ENCODE measurements at regions not wholly inside any gene's neighbourhood (a gene's known extent, or its start where the extent isn't known, plus 50 kb on each side); places are given as distances from the start of the nearest gene placed in this dataset.

GRCh38 chr13:107812014-107812412 is 403.3 kb downstream of the LIG4 start:
- Histone ChIP-seq H3K27ac (ENCODE audit: low read depth, low read length) (no peak overlapping the region), H3K4me3 (ENCODE audit: insufficient read depth, low read depth, low read length) (no peak overlapping the region), H3K9me3 (ENCODE audit: insufficient read depth, low read depth, low read length) (no peaks in the 10 kb centered on the region), H3K36me3 (ENCODE audit: insufficient read depth, low read length) (no peaks in the 10 kb centered on the region), H3K4me2 (ENCODE audit: low read length) (no peak overlapping the region), H3K9ac (ENCODE audit: low read length) (no peak overlapping the region), H4K20me1 (ENCODE audit: insufficient read depth, low read length) (no peaks in the 10 kb centered on the region), H2AFZ (ENCODE audit: low read depth, low read length) (no peak overlapping the region), H3K27me3 (ENCODE audit: insufficient read depth, low read length) (no peaks in the 10 kb centered on the region), H3K79me2 (ENCODE audit: insufficient read depth, low read length) (no peaks in the 10 kb centered on the region), H3K4me1 (ENCODE audit: insufficient read depth, low read length) (no peaks in the 10 kb centered on the region)
- Mint-ChIP-seq H3K27ac (ENCODE audit: unreplicated experiment) (no peak overlapping the region), H3K9me3 (ENCODE audit: unreplicated experiment) (no peaks in the 10 kb centered on the region), H3K4me1 (ENCODE audit: low read depth, unreplicated experiment) (no peaks in the 10 kb centered on the region), H3K4me3 (ENCODE audit: unreplicated experiment) (no peak overlapping the region), H3K27me3 (ENCODE audit: low read depth, unreplicated experiment) (no peaks in the 10 kb centered on the region), H3K36me3 (ENCODE audit: low read depth, unreplicated experiment) (no peaks in the 10 kb centered on the region)
- DNase-seq (ENCODE audit: low read depth) (no peak), FAIRE-seq (no peak)
- no peak for TF ChIP-seq EZH2 (IDR thresholded peaks at IDR 0.05; ENCODE audit: insufficient read depth, low read length)
- TF ChIP-seq CTCF (IDR thresholded peaks at IDR 0.05; ENCODE audit: insufficient read depth, low read depth, low read length), result no peak

GRCh38 chr13:107811233-107812013 is 403.9 kb downstream of the LIG4 start:
- H4K20me1 ChIP-seq (ENCODE audit: insufficient read depth, low read length), result no peaks in the 10 kb centered on the region
- Mint-ChIP-seq H3K4me3 (ENCODE audit: unreplicated experiment) (no peak overlapping the region), H3K9me3 (ENCODE audit: unreplicated experiment) (no peaks in the 10 kb centered on the region), H3K27me3 (ENCODE audit: low read depth, unreplicated experiment) (no peaks in the 10 kb centered on the region), H3K4me1 (ENCODE audit: low read depth, unreplicated experiment) (no peaks in the 10 kb centered on the region), H3K27ac (ENCODE audit: unreplicated experiment) (no peak overlapping the region), H3K36me3 (ENCODE audit: low read depth, unreplicated experiment) (no peaks in the 10 kb centered on the region)
- H3K27ac ChIP-seq (ENCODE audit: low read depth, low read length), result no peak overlapping the region
- H2AFZ ChIP-seq (ENCODE audit: low read depth, low read length), result no peak overlapping the region
- no peak for DNase-seq (ENCODE audit: low read depth)
- no peak overlapping the region for H3K4me2 ChIP-seq (ENCODE audit: low read length)
- H3K79me2 ChIP-seq (ENCODE audit: insufficient read depth, low read length), result no peaks in the 10 kb centered on the region
- no peaks in the 10 kb centered on the region for H3K36me3 ChIP-seq (ENCODE audit: insufficient read depth, low read length)
- no peak overlapping the region for H3K9ac ChIP-seq (ENCODE audit: low read length)
- H3K4me3 ChIP-seq (ENCODE audit: insufficient read depth, low read depth, low read length), result no peak overlapping the region
- no peaks in the 10 kb centered on the region for H3K9me3 ChIP-seq (ENCODE audit: insufficient read depth, low read depth, low read length)
- no peak for FAIRE-seq
- no peaks in the 10 kb centered on the region for H3K27me3 ChIP-seq (ENCODE audit: insufficient read depth, low read length)
- no peak for TF ChIP-seq CTCF (IDR thresholded peaks at IDR 0.05; ENCODE audit: insufficient read depth, low read depth, low read length)
- TF ChIP-seq EZH2 (IDR thresholded peaks at IDR 0.05; ENCODE audit: insufficient read depth, low read length), result no peak
- H3K4me1 ChIP-seq (ENCODE audit: insufficient read depth, low read length), result no peaks in the 10 kb centered on the region

GRCh38 chr13:107809125-107809524 is 406.2 kb downstream of the LIG4 start:
- Histone ChIP-seq H3K36me3 (ENCODE audit: insufficient read depth, low read length) (no peaks in the 10 kb centered on the region), H3K4me2 (ENCODE audit: low read length) (no peak overlapping the region), H3K9me3 (ENCODE audit: insufficient read depth, low read depth, low read length) (no peaks in the 10 kb centered on the region), H3K4me1 (ENCODE audit: insufficient read depth, low read length) (no peaks in the 10 kb centered on the region), H3K4me3 (ENCODE audit: insufficient read depth, low read depth, low read length) (no peak overlapping the region), H3K27ac (ENCODE audit: low read depth, low read length) (no peak overlapping the region), H4K20me1 (ENCODE audit: insufficient read depth, low read length) (no peaks in the 10 kb centered on the region), H2AFZ (ENCODE audit: low read depth, low read length) (no peak overlapping the region), H3K79me2 (ENCODE audit: insufficient read depth, low read length) (no peaks in the 10 kb centered on the region), H3K27me3 (ENCODE audit: insufficient read depth, low read length) (no peaks in the 10 kb centered on the region), H3K9ac (ENCODE audit: low read length) (no peak overlapping the region)
- no peaks in the 10 kb centered on the region for H3K9me3 Mint-ChIP-seq (ENCODE audit: unreplicated experiment)
- H3K27me3 Mint-ChIP-seq (ENCODE audit: low read depth, unreplicated experiment), result no peaks in the 10 kb centered on the region
- TF ChIP-seq CTCF (IDR thresholded peaks at IDR 0.05; ENCODE audit: insufficient read depth, low read depth, low read length) (no peak), EZH2 (IDR thresholded peaks at IDR 0.05; ENCODE audit: insufficient read depth, low read length) (no peak)
- no peaks in the 10 kb centered on the region for H3K36me3 Mint-ChIP-seq (ENCODE audit: low read depth, unreplicated experiment)
- H3K4me1 Mint-ChIP-seq (ENCODE audit: low read depth, unreplicated experiment), result peaks cover 4% of the 10 kb centered on the region
- FAIRE-seq (no peak), DNase-seq (ENCODE audit: low read depth) (no peak)
- H3K4me3 Mint-ChIP-seq (ENCODE audit: unreplicated experiment), result no peak overlapping the region
- no peak overlapping the region for H3K27ac Mint-ChIP-seq (ENCODE audit: unreplicated experiment)

Data from astrocyte (in vitro differentiated cells and primary cell).